Stimulated activated CD8-positive, alpha-beta memory T cell treated with anti-CD3 and anti-CD28 coated beads, Interleukin-4, amount 100 ng/mL, for 1 hour (primary cell): ENCODE measurements at regions not wholly inside any gene's neighbourhood (a gene's known extent, or its start where the extent isn't known, plus 50 kb on each side); places are given as distances from the start of the nearest gene placed in this dataset.

Experiments used
- DNase-seq, 2 donors: peaks; one replicate each; pipeline ENCODE4 v3.0.0-alpha.2; 2020; ENCODE audit warnings: low read depth in 2 of 2, low spot score in 1 of 2

- no peak for DNase-seq
Observed at GRCh38 chr6:102549221-102549874, 1155.8 kb downstream of the GRIK2 start.

DNA sequence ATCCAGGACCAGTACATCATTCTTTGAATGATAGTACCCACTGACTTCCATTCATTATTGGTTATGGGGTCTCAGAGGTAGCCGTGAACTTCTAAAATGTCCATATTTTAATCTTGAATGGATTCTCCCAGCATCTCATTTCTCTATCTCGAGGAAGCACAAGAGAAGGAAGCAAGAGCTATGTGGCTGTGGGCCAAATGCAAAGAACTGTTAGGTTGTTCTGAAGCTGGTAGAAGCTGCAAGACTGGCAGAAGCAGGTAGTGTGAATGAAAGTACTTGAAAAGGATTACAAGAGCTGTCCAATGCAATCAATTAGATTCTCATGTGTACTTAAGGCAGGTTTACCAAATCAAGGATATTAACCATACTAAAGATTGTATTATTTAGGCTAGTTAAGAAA, 1131.8 kb downstream of the GRIK2 start:
- DNase-seq, result no peak

DNA sequence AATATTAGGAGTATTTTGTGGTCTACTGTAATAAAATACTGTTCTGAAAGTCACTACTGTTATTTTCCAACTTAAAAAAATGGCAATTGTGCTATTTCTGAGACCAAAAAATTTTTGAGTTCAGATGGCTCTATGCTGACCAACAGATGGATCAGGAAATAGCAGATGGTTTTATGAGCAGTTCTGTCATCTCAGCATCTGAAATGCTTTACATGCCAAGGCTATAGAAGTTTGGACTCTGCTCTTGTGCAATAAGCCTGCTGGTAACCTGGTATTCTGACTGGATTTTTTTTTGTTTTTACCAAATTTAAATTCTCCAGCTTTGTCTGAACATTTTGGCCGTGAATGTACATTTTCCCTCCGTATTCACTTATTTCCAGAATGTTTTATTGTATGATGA, 1127.5 kb downstream of the GRIK2 start:
- no peak for DNase-seq

- DNase-seq, result no peak
Observed at GRCh38 chr6:102517506-102517905, 1124.0 kb downstream of the GRIK2 start.

- no peak for DNase-seq
Observed at GRCh38 chr6:102501615-102502014, 1108.1 kb downstream of the GRIK2 start.

DNA sequence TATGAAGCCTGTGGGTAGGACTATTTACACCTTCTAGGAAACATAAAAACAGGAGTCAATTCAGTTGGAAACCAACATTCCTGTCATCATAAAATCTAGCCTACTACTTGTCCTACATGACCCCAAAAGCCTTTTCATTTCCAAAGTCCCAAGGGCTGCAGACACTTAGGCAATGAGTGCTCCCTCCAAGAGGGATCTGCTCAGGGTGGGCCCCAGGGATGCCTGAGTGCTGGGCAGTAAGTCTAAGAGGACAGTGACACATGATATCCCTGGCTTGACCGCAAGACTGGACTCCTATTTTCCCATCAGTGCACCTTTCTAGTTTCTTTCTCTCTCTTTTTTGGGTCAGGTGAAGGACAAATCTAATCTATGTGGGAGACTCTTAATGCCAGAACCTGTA, 1101.3 kb downstream of the GRIK2 start:
- DNase-seq, result no peak

DNA sequence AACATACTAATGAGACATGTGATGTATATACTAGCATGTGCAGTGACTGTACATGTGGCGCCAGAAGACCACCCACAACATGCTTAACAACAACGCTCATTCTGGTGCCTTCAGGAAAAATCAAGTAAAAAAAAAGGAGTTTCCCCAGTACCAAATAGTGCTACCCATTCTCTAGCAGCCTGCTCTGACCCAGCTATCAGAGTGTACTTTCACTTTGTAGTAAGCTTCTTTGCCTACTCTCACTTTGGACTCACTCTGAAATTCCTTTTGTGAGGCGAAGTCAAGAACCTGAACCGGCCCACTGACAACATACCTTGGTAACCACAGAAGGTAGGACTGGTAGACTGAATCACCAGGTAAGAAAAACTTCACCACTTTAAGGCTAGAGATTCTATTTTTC, 1100.0 kb downstream of the GRIK2 start:
- no peak for DNase-seq

- DNase-seq, result no peak
Observed at GRCh38 chr6:102488729-102489128, 1095.2 kb downstream of the GRIK2 start.

- DNase-seq, result no peak
Observed at GRCh38 chr6:102485480-102485879, 1092.0 kb downstream of the GRIK2 start.

DNA sequence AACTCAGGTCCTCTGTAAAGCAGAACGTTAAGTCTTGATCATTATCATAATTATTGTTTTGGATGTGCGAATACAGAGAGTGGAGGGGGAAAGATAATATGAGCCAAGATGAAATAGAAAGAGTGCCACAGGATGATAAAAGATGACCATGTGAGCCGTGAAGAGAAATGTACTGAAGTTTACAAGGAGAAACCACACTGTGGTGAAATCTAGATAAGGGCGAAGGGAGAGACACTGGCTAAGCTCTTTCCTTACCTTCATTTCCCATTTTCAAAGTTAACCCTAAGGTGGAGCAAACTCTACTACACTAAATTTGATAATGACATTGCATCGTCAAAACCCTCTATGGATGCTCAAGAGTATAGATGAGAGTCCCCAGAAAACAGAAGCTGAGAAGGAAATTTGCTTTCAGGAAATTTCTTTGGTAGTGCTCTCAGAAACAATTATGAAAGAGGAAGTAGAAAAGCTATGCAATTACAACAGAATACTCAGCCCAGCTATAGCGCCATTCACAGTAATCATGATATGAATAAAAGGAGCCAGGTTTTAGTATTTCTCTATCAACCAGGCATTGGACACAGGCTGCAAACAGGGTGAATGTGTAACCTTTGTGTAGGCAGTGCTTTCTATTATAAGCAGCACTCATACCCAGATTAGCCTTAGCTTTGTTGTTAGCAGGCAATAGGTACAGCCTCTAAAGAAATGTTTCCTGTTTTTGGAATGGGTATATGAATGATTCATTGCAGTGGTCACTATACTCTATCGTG, 1080.7 kb downstream of the GRIK2 start:
- DNase-seq, result no peak

- DNase-seq, result no peak
Observed at GRCh38 chr6:102458990-102459389, 1065.5 kb downstream of the GRIK2 start.

DNA sequence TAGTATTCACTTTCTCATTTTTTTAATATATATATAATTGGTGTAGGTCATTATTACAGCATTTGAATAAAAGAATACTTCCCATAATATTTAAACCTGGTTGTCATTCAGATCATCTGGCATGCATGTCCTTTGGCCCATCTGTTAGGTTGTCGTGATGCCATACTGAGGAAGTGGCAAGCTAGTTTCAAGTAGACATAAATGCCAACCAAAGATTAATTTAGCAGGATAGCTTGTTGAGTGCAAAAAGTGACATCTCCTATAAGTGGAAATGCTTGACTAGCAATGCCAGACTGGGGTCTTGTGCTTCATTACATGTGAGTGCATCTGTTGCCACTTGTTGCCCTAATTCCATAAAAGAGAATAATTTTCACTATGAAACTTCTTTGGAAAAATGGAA, 1044.7 kb downstream of the GRIK2 start:
- DNase-seq, result no peak

DNA sequence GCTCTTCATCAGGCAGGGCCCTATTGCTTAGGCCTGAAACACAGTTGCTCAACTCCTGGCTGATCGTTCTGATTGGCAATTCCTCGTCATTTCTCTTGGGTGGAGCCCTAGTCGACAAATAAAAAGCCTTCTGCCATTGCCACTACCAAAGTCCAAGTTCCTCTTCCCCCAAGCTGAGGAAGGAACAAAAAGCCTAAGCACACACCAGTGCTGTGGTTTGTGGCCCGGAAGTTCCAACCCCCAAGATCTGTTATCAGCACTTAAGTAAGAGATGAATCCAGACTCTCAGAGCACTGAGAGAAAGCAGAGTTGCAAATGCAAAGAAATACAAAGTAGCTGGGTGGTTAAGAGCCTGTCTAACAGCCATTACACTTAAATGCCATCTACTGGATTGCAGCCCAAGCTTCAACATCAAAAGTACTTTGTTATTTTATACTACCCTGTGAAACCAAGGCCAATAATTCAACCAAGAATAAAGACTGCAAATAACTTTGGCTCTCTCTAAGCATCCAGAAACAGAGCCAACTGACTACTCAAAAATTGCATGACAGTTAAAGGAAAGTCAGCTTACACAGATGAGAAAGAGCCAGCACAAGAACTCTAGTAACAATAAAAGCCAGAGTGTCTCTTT, 1024.0 kb downstream of the GRIK2 start:
- DNase-seq, result no peak

GRCh38 chr6:102415891-102416290, 1022.4 kb downstream of the GRIK2 start:
- DNase-seq, result no peak

DNA sequence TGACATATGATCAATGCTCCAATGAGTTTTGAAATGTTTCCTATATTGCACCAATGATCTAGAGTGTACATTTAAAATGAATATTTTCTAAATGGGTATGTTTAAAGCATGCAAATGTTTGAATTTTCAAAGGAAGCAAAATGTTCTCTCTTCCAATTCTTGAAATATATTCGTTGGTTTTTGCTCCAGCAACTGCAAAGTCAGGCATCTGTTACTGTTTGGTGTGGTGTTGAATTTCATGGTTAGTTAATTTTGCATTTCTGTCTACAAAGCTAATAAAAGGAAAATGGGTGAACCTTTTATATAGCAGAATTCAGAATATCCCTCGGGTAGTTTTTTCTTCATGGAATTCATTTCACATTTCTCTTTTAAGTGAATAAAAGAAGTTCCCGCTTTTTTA, 1018.3 kb downstream of the GRIK2 start:
- DNase-seq, result no peak

- DNase-seq, result no peak
Observed at GRCh38 chr6:102407886-102408741, 1014.6 kb downstream of the GRIK2 start.

GRCh38 chr6:102405860-102406259, 1012.4 kb downstream of the GRIK2 start:
- DNase-seq, result no peak

DNA sequence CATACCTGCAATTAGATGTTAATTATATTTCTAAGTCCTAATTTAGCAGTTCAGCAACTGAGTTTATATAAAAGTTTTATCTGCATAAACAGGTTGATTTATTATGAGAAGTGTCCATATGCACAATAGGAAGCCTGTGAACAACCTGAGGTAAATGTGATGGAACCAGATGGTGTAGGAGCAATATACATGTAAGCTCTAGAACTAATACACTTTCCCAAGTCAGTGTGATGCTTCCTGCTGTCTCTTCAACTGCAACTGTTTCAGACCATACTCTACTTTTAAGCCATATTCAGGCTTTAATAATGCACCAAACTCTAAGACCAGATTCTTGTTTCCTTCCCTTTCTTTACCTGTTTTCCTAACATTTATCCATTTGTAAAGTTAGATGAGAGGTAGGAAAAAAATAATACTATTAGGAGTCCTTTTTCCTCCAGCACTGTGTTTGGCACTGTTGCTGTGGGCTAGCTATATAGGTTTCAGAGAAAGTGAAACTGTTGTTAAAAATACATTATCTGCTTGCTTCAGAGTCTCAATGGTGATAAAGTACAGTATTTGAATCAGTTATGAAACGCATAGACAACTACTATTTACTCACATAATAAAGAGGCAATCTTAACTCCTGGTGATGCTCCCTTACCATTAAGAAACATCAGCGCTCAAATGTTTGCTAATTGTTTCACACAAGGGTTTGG, 1009.3 kb downstream of the GRIK2 start:
- DNase-seq, result no peak

- no peak for DNase-seq
Observed at GRCh38 chr6:102398788-102399390, 1005.4 kb downstream of the GRIK2 start.

DNA sequence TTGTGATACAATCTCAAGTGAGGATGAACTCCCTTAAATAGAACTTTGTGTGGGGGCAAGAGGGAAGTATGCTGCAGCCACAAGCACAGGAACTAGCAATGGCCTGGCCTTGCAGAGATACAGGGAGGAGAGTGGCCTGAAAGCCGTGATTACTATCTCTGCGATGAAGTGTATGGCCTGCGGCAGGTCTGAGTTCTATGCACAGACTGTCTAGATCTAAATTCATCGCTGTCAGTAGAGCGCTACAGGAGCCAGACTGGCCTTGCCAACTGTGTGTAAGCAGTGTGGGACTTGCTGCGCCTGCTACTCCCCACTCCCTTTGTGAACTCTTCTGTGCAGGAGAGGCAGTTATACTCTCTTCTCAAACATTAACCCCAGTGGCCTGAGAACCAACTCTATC, 997.0 kb downstream of the GRIK2 start:
- DNase-seq, result no peak
